ENCODE measurements at regions not wholly inside any gene's neighbourhood (a gene's known extent, or its start where the extent isn't known, plus 50 kb on each side); places are given as distances from the start of the nearest gene placed in this dataset.

DNA sequence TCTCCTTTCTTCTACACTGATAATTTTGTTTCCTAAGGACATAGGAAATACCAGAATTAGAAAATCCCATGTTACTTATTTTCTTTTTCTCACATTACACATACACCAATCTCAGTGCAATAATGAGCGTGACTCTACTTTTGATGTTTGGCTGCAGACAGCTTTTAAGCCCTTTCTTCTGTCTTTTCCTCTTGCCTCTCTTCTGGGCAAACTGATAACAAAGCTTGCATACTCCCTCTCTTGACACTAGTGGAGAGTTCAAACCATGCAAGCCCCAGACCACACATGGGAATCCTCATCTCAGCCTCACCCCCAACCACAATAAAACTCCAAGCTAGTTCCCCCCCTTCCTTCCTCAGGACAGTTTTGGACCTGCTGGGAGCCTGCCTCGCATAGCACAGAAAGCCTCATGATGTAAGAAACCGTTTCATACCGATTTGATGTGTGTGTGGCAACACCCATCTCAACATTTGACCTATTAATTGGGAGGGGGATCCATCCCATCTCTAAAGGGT, 161.9 kb downstream of the EMP1 start:
- H3K27me3 ChIP-seq (ENCODE audit: insufficient read depth, low read length), result no peaks in the 10 kb centered on the region
- H2AFZ ChIP-seq (ENCODE audit: low read length), result no peak overlapping the region
- H3K4me3 ChIP-seq (ENCODE audit: low read depth, low read length, poor library complexity, severe bottlenecking), result no peak overlapping the region
- H3K9ac ChIP-seq (ENCODE audit: low read length), result no peak overlapping the region
- no peaks in the 10 kb centered on the region for H3K36me3 ChIP-seq (ENCODE audit: insufficient read depth, low read length)
- no peaks in the 10 kb centered on the region for H3K9me3 ChIP-seq (ENCODE audit: low read length)
- H3K4me2 ChIP-seq (ENCODE audit: low read length), result no peak overlapping the region
- H3K79me2 ChIP-seq (ENCODE audit: insufficient read depth, low read length), result no peaks in the 10 kb centered on the region
- H3F3A ChIP-seq (ENCODE audit: insufficient read depth, low read length), result no peaks in the 10 kb centered on the region
- no peak for TF ChIP-seq EZH2 (IDR thresholded peaks at IDR 0.05; ENCODE audit: borderline replicate concordance, low read length)
- no peak for TF ChIP-seq CTCF (IDR thresholded peaks at IDR 0.05; ENCODE audit: low read length)
- no peak overlapping the region for H3K27ac ChIP-seq (ENCODE audit: low read depth, low read length, poor library complexity, severe bottlenecking)
- peaks cover 10% of the 10 kb centered on the region for H3K4me1 ChIP-seq (ENCODE audit: insufficient read depth, low read length, severe bottlenecking)
- no peaks in the 10 kb centered on the region for H4K20me1 ChIP-seq (ENCODE audit: insufficient read depth, low read length)
- no peaks in the 10 kb centered on the region for H3K9me2 ChIP-seq (ENCODE audit: low read depth, low read length)

DNA sequence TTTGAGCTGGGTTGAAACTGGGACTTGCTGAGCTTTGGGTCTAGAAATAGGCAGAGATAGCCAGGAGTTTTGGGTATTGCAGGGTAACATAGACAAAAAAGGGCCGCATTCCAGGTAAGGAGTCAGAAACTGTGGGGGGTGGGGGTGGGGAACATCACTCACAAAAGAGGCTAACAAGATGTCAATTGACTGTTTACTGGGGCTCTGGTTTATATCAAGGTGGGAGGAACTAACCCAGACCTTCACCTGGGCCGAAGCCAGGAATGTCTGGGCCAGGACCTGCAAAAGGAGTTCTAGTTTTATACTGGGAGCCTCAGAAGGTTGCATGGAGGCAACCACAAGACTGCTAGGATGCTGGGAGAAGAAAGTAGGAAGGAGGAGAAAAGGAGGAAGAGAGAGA, 154.4 kb downstream of the EMP1 start:
- H3K4me1 ChIP-seq (ENCODE audit: insufficient read depth, low read length, severe bottlenecking), result no peaks in the 10 kb centered on the region
- no peak for TF ChIP-seq CTCF (IDR thresholded peaks at IDR 0.05; ENCODE audit: low read length)
- TF ChIP-seq EZH2 (IDR thresholded peaks at IDR 0.05; ENCODE audit: borderline replicate concordance, low read length), result no peak
- H3K9ac ChIP-seq (ENCODE audit: low read length), result no peak overlapping the region
- H2AFZ ChIP-seq (ENCODE audit: low read length), result no peak overlapping the region
- no peaks in the 10 kb centered on the region for H3K9me3 ChIP-seq (ENCODE audit: low read length)
- H3K79me2 ChIP-seq (ENCODE audit: insufficient read depth, low read length), result no peaks in the 10 kb centered on the region
- no peaks in the 10 kb centered on the region for H4K20me1 ChIP-seq (ENCODE audit: insufficient read depth, low read length)
- no peak overlapping the region for H3K4me3 ChIP-seq (ENCODE audit: low read depth, low read length, poor library complexity, severe bottlenecking)
- H3K27ac ChIP-seq (ENCODE audit: low read depth, low read length, poor library complexity, severe bottlenecking), result no peak overlapping the region
- H3K9me2 ChIP-seq (ENCODE audit: low read depth, low read length), result no peaks in the 10 kb centered on the region
- H3F3A ChIP-seq (ENCODE audit: insufficient read depth, low read length), result no peaks in the 10 kb centered on the region
- H3K4me2 ChIP-seq (ENCODE audit: low read length), result no peak overlapping the region
- H3K27me3 ChIP-seq (ENCODE audit: insufficient read depth, low read length), result no peaks in the 10 kb centered on the region
- H3K36me3 ChIP-seq (ENCODE audit: insufficient read depth, low read length), result no peaks in the 10 kb centered on the region

GRCh38 chr12:13350381-13350780, 153.9 kb downstream of the EMP1 start:
- H3K36me3 ChIP-seq (ENCODE audit: insufficient read depth, low read length), result no peaks in the 10 kb centered on the region
- H3K79me2 ChIP-seq (ENCODE audit: insufficient read depth, low read length), result no peaks in the 10 kb centered on the region
- no peaks in the 10 kb centered on the region for H3F3A ChIP-seq (ENCODE audit: insufficient read depth, low read length)
- no peak overlapping the region for H3K9ac ChIP-seq (ENCODE audit: low read length)
- H3K27ac ChIP-seq (ENCODE audit: low read depth, low read length, poor library complexity, severe bottlenecking), result no peak overlapping the region
- H3K9me3 ChIP-seq (ENCODE audit: low read length), result no peaks in the 10 kb centered on the region
- no peaks in the 10 kb centered on the region for H4K20me1 ChIP-seq (ENCODE audit: insufficient read depth, low read length)
- H3K4me1 ChIP-seq (ENCODE audit: insufficient read depth, low read length, severe bottlenecking), result no peaks in the 10 kb centered on the region
- H3K9me2 ChIP-seq (ENCODE audit: low read depth, low read length), result no peaks in the 10 kb centered on the region
- H3K4me2 ChIP-seq (ENCODE audit: low read length), result no peak overlapping the region
- TF ChIP-seq CTCF (IDR thresholded peaks at IDR 0.05; ENCODE audit: low read length), result no peak
- no peak overlapping the region for H2AFZ ChIP-seq (ENCODE audit: low read length)
- no peaks in the 10 kb centered on the region for H3K27me3 ChIP-seq (ENCODE audit: insufficient read depth, low read length)
- no peak overlapping the region for H3K4me3 ChIP-seq (ENCODE audit: low read depth, low read length, poor library complexity, severe bottlenecking)

All from OCI-LY1 (cell line).